ENCODE measurements at regions not wholly inside any gene's neighbourhood (a gene's known extent, or its start where the extent isn't known, plus 50 kb on each side); places are given as distances from the start of the nearest gene placed in this dataset.
"Not testable (repeated sequence)": the region's sequence is repeated elsewhere in the genome, so short reads cannot be mapped to it uniquely, and the experiment has no call there.

DNA sequence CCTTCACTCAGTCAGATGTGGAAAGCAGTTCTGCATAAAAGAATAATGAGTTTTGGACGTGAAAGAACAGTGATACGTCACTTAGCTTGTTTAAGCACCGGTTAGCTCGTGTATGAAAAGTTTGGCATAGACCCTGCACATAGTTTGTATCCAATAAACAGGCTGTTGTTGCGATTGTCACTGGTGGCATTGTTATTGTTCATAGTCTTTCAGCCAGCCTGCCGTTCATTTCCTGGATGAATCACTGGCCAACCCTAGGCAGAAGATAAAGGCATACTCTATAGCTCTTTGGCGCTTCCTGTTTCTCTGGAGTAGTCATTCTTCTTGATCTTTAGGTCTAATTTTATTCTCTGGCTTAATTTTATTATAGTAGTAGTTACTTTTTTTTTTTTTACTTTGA lies 57.8 kb upstream of the ANKRD30A start:
- ATAC-seq (no peak), DNase-seq (ENCODE audit: low spot score) (no peak)
- intact Hi-C loops (cut with DNase I): no loop called here

DNA sequence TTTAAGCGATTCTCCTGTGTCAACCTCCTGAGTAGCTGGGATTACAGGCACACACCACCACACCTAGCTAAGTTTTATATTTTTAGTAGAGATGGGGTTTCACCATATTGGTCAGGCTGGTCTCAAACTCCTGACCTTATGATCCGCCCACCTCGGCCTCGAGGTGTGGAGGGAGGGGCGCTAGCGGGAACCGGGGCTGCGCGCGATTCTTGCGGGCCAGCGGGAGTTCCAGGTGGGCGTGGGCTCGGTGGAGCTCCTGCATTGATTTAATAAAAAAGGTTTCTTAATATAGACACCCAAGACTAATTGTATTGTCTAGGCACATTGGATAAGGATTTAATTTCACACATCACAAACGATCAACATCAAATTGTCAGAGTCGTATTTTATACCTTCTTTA lies 63.1 kb upstream of the ANKRD30A start:
- DNase-seq (ENCODE audit: low spot score); intact Hi-C loops (cut with DNase I); ATAC-seq: not testable (repeated sequence)

DNA sequence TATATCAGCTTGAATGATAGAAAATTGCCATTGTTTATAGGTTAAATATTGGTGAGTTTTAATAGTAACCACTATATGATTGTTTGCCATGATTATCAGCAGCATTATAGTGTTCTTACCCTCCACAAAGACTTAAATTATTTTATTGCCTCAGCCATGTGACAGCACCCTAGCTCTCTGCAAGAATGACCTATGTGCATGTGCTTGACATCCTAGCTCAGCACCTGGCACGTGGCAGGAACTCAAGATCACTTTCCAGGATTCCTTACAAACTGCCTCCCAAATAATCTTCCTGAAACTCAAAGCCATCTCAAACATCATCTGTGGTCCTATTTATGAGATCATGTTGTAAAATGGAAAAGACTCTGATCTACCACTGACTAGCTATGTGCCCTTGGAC lies 68.1 kb upstream of the ANKRD30A start:
- DNase-seq (ENCODE audit: low spot score) (no peak), ATAC-seq (no peak)
- intact Hi-C loops (cut with DNase I): no loop called here

DNA sequence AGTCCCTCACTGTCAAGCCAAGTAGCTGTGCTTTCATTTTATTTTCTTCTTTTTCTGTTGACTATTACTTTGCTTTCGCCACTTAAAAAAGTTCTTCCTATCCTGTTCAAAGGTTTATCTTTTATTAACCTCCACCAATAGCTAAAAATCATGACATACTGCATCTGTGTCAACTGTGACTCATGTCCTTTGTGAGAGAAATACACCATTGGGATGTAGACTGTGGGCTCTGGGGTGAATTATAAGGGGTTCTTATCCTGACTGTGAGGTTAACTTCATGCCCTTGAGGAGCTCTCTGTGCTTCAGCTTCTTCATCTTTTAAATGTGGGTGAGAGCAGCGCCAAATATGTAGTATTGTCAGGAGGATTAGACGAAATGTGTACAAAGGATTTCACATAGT lies 71.9 kb upstream of the ANKRD30A start:
- intact Hi-C loops (cut with DNase I): no loop called here

DNA sequence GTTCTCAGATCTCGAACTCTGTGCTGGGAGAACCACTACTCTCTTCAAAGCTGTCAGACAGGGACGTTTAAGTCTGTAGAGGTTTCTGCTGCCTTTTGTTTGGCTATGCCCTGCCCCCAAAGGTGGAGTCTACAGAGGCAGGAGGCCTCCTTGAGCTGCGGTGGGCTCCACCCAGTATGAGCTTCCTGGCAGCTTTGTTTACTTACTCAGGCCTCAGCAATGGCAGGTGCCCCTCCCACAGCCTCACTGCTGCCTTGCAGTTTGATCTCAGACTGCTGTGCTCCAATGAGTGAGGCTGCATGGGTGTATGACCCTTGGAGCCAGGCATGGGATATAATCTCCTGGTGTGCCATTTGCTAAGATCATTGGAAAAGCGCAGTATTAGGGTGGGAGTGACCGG lies 75.4 kb upstream of the ANKRD30A start:
- intact Hi-C loops (cut with DNase I); DNase-seq (ENCODE audit: low spot score); ATAC-seq: not testable (repeated sequence)

More for the DNA sequence above, 71.9 kb upstream of the ANKRD30A start:
- no peak for DNase-seq (ENCODE audit: low spot score)
- ATAC-seq: no peak

DNA sequence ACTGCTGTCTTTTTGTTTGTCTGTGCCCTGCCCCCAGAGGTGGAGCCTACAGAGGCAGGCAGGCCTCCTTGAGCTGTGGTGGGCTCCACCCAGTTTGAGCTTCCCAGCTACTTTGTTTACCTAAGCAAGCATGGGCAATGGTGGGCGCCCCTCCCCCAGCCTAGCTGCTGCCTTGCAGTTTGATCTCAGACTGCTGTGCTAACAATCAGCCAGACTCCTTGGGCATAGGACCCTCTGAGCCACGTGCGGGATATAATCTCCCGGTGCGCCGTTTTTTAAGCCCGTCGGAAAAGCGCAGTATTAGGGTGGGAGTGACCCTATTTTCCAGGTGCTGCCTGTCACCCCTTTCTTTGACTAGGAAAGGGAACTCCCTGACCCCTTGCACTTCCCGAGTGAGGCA lies 81.1 kb upstream of the ANKRD30A start:
- intact Hi-C loops (cut with DNase I); DNase-seq (ENCODE audit: low spot score); ATAC-seq: not testable (repeated sequence)

DNA sequence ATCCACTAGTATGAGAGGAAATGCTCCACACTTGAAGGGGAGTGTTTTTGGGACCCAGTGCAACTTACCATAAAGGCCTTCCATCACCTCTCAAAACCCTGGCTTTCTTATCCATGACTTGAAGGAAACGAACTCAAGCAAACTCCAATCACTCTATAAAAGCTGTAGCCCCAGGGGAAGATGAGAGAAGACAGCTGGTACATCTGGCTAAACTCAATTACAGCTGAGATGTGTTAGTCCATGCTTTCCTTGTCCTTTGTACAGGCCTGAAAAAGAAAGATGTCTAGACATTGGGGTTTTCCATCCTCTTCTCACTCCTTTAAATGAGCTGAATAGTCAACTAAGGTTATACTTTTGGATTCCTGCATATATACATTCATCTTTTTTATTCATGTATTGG lies 89.5 kb upstream of the ANKRD30A start:
- DNase-seq (ENCODE audit: low spot score) (no peak), ATAC-seq (no peak)
- intact Hi-C loops (cut with DNase I): no loop called here

DNA sequence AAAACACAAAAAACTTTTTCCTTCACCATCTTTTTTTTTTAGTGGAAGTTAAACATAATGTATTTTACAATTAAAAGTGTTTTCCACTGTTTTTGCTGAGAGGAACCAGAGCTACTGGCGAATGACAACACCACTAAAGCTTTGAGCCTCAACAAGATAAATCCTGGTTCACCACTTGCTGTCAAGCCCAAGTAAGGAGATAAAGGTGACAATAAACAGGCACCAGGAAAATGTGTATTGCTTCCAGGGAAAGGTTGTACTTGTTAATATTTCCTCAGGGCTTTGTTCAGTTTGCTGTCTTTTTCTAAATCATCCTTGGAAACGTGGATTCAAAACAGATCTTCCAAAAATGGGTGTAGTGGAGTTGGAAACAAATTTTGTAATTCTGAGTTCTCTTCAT lies 109.9 kb upstream of the ANKRD30A start:
- no peak for DNase-seq (ENCODE audit: low spot score)
- ATAC-seq: no peak

DNA sequence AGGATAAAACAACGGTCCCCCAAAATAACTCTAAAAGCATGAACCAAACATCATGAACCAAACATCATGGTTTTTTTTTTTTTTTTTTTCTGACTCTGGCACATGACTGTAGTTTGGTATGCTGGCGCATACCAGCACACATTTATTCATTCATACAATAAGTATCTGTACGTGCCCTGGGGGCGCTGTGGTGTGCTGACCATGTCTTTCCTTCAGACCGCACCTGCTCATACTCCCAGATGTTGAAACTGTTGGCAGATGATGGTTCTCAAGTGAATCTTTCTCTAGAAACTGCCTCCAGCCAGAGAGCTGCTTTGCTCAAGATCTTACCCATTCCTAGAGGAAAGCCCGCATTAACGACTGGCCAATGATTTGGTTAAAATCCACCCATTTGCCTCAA lies 114.7 kb upstream of the ANKRD30A start:
- no peak for ATAC-seq
- no peak for DNase-seq (ENCODE audit: low spot score)
- intact Hi-C loops (cut with DNase I): no loop called here

More for the DNA sequence above, 109.9 kb upstream of the ANKRD30A start:
- intact Hi-C loops (cut with DNase I): no loop called here

DNA sequence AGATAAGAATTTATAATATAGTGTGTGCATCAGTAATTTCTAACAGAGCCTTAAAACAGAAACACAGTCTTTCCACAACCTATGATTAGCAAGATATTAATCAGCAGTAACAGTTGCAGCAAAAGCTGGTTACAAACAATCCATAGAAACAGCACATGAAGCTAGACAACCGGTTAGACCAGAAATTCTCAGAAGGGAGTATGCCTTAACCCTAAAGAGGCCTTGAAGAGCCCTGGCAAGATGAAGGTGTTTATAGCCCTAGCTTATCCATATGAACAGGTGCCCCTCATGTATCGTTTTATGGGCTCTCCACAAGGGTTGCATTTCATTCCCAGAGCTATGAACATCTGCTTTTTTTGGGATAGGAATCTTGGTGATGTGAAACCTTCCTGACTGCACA lies 117.1 kb upstream of the ANKRD30A start:
- DNase-seq (ENCODE audit: low spot score); intact Hi-C loops (cut with DNase I); ATAC-seq: not testable (repeated sequence)

DNA sequence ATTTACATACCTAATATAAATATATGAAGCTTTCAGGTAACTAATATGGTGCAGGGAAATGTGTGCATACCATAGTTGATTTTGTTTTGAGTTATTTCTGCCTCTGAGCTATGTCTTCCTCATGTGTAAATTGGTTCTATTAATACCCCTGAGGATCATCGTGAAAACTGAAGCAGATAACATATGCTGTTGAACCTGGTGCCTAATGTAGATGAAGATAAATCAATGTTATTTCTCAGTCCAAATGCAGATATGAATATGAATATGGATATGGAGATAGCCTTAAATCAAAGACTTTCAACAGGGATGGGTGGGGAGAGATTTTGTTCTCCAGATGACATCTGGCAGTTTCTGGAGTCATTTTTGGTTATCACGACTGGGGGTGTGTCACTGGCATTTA lies 122.3 kb upstream of the ANKRD30A start:
- DNase-seq (ENCODE audit: low spot score) (no peak), ATAC-seq (no peak)
- intact Hi-C loops (cut with DNase I): no loop called here

DNA sequence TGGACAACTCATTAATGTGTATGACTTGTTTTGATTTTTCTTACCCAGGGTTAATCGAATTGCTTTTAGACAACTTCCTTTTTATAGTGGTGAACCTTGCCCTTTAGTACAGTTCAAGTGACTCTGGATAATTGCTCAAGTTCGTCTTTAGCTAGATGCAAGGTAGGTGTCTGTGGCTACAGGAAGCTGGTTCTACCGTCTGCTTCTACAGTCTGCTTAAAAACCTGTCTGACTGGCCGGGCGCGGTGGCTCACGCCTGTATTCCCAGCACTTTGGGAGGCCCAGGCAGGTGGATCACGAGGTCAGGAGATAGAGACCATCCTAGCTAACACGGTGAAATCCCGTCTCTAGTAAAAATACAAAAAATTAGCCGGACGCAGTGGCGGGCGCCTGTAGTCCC lies 129.6 kb upstream of the ANKRD30A start:
- intact Hi-C loops (cut with DNase I); ATAC-seq: not testable (repeated sequence)

DNA sequence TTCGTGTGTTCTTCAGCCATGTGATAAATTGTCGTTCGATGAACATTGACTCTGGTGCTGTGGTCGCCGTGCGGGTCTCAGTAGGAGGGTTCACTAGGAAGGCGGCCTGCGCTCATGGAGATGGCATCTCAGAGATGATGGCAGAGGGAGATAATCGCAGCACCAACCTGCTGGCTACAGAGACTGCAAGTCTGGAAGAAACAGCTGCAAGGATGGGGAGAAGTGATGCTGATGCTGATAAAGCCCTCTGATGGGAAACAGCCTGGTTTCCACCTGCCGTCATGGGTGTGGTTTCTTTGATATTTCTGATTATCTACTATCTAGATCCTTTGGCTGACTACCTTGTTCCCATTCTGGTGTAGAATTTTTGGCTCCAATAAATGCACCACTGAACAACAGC lies 130.5 kb upstream of the ANKRD30A start:
- intact Hi-C loops (cut with DNase I): no loop called here
- ATAC-seq: no peak
- DNase-seq (ENCODE audit: low spot score): no peak

More for the DNA sequence above, 129.6 kb upstream of the ANKRD30A start:
- not testable (repeated sequence) for DNase-seq (ENCODE audit: low spot score)

DNA sequence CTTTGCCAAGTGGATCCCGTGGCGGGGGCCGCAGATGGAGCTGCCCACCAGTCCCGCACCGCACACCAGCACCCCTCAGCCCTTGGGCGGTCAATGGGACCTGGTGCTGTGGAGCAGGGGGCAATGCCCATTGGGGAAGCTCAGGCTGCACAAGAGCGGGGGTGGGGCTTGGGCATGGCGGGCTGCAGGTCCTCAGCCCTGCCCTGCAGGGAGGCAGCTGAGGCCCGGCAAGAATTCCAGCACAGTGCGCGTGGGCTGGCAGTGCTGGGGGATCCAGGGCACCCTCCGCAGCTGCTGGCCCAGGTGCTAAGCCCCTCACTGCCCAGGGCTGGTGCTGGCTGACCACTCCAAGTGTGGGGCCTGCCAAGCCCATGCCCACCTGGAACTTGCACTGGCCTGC lies 136.2 kb upstream of the ANKRD30A start:
- no peak for DNase-seq (ENCODE audit: low spot score)
- no peak for ATAC-seq
- intact Hi-C loops (cut with DNase I): no loop called here

DNA sequence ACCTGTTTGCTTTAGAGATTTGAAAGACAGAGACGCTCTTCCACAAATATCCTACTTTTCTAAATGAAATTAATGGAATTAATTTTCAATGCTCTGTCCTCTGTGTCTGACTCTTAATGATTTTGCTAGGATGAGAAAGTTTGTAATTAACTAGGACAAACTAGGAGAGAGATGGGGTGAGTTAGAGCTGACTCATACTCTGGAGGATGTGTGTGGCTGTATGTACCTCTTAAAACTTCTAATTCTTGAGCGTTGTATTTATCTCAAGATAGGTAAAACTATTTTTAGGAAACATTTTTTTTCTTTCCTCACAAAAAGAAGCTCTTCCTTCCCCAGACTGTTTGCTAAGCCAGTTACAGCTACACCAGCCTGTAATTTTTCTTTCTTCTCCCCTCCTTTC lies 178.8 kb upstream of the ANKRD30A start:
- intact Hi-C loops (cut with DNase I): no loop called here
- ATAC-seq (no peak), DNase-seq (ENCODE audit: low spot score) (no peak)

DNA sequence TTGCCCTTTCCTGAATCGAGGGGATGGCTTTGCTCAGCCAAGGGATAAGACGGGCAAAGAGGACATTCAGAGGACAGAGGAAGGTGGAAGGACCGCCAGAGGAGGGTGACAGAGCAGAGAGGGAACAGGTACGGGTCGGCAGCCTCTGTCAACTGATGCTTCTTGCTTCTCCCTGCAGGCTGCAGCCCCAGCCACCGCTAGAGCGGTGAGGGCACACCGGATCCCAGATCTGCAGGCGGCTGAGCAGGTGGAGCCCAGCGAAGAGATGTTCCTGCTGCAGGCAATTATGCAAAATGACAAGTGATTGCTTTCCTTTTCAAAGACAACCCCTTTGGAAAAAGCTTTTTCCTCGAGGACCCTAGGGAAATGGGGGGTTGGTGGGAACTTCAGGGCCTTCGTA lies 181.9 kb upstream of the ANKRD30A start:
- DNase-seq (ENCODE audit: low spot score) (no peak), ATAC-seq (no peak)
- intact Hi-C loops (cut with DNase I): no loop called here

DNA sequence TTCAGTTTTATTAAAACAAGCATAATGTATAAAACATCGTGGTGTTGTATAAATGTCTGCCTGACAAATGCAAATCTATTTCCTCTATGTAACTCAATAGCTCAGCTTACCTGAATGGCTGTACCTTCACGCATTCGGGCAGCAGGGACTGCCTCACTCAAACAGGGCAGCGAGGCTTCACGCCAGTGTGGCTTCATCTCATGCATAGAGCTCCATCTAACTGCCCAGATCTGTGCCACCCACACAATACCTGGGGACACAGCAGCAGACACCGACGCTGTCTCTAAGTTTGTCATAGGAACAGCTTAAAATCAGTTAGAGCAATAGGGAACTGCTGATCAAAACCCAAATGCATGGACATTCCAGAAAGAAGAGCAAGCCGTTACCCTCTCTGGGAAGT lies 182.8 kb upstream of the ANKRD30A start:
- DNase-seq (ENCODE audit: low spot score) (no peak), ATAC-seq (no peak)
- intact Hi-C loops (cut with DNase I): no loop called here

DNA sequence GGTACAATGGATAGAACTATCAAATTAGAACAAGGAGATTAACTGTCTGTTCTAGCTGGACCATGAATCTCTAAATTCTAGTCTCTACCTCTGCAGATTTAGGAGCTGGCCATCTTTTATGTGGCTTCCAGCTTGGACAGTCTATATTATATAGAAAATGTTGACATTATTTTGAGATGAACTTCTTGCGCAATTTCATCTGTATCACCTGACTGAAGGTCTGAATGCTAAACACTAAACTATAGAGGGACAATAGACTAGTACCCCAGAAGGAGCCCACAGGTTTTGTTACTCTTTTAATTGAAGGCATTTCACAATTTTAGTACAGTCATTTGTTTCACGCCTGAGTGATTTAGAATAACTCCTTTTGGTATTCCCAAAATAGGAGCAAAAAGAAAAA lies 222.4 kb upstream of the ANKRD30A start:
- ATAC-seq (no peak), DNase-seq (ENCODE audit: low spot score) (no peak)
- intact Hi-C loops (cut with DNase I): no loop called here

DNA sequence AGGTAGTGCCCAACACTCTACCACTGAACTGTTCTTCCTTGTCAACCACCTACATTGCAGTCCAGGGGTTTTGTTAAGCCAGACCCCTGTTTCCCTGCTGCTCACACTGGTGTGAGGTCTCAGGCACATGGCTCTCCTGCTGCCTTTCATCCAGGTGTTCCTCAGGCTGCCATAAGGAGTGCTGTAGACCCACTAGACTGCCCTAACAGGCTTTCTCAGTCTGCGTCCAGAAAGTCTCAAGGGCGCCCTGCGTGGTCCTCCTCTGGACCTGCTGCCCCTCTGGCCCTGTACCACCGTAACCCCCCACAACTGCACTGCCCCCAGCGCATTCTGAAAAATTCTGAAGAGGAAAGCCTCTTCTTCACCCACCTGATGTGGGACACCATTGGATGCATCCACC lies 225.7 kb upstream of the ANKRD30A start:
- DNase-seq (ENCODE audit: low spot score): no peak
- intact Hi-C loops (cut with DNase I): no loop called here

DNA sequence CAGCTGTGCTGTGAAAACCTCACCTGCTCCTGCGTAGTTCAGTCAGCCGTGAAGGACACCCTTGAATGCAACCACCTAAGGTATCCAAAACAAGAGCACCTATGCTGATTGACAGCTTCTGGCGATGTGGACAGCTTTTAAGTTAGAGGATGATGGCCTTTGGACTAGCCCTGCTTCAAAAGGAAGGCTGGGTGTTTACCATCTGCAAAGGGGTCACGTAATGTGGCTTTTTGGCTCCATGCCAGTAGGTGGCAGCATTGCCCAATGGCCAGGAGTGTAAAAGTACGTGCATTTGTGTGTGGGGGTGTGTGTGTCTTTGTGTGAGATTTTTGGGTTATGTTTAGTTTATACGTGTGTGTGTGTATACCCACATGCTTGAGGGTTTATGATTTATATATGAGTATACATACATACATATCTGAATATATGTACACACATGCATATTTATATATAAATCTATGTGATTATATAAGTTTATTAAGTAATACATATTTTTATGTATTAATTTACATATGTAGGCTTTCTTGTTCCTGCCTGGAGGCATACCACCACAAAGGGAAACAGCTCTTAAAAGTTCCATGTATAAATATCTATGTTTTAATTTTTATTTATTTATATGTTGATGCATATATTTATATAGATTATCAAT lies 236.3 kb upstream of the ANKRD30A start:
- no peak for ATAC-seq
- intact Hi-C loops (cut with DNase I): no loop called here

More for the DNA sequence above, 225.7 kb upstream of the ANKRD30A start:
- ATAC-seq: no peak

DNA sequence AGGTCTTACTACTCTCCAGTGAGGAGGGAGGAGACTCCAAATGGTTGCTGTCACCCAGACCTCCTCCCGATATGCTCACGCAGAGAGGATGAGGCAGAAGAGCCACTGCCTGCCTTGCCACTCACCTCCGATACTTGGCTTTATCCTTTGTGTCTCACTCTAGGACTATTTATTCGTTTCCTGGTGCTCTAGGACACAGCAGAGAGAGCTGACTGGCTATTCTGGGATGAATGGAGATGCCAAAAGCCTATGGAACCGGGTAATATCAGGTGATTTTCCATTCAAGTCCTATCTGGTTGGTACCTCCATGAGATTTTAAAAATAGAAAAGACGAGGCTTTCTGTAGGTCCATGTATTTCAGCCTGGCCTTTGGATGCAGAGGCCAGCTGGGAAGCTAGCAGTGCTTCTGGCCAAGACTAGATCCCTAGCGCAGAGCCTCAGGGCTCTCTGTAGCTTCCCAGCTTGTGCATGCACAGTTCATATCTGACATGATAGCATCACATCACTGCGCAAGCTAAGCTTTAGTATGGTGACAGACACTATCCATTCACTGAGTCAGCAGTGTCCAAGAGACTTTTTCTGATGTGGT lies 239.0 kb upstream of the ANKRD30A start:
- ATAC-seq (no peak), DNase-seq (ENCODE audit: low spot score) (no peak)
- intact Hi-C loops (cut with DNase I): no loop called here

More for the DNA sequence above, 236.3 kb upstream of the ANKRD30A start:
- DNase-seq (ENCODE audit: low spot score): no peak

Data from sciatic nerve (tissue), 2 donors.